NCI-H526 treated with DMSO at 0.1 percent for 48 hours (cell line): ENCODE measurements at regions not wholly inside any gene's neighbourhood (a gene's known extent, or its start where the extent isn't known, plus 50 kb on each side); places are given as distances from the start of the nearest gene placed in this dataset.
"Not testable (repeated sequence)": the region's sequence is repeated elsewhere in the genome, so short reads cannot be mapped to it uniquely, and the experiment has no call there.

Experiments used
- DNase-seq: peaks from one replicate; lab custom pipeline; 2025; lab: John Stamatoyannopoulos, UW

- no peak for DNase-seq
Observed at GRCh38 chr1:99361406-99361805, 97.1 kb downstream of the PLPPR4 start.

- no peak for DNase-seq
Observed at GRCh38 chr1:99363531-99363930, 99.2 kb downstream of the PLPPR4 start.

- DNase-seq = no peak
Observed at GRCh38 chr1:99365141-99365540, 100.8 kb downstream of the PLPPR4 start.

- no peak for DNase-seq
Observed at GRCh38 chr1:99365545-99365944, 101.3 kb downstream of the PLPPR4 start.

- no peak for DNase-seq
Observed at GRCh38 chr1:99369154-99369553, 104.9 kb downstream of the PLPPR4 start.

- no peak for DNase-seq
Observed at GRCh38 chr1:99370476-99370875, 106.2 kb downstream of the PLPPR4 start.

- no peak for DNase-seq
Observed at GRCh38 chr1:99371413-99371812, 107.1 kb downstream of the PLPPR4 start.

- no peak for DNase-seq
Observed at GRCh38 chr1:99374109-99374508, 109.8 kb downstream of the PLPPR4 start.

GRCh38 chr1:99374693-99375092, 110.4 kb downstream of the PLPPR4 start:
- DNase-seq = not testable (repeated sequence)

- DNase-seq = no peak
Observed at GRCh38 chr1:99384021-99384420, 119.7 kb downstream of the PLPPR4 start.

GRCh38 chr1:99385852-99386251, 121.6 kb downstream of the PLPPR4 start:
- DNase-seq = no peak

GRCh38 chr1:99396389-99396788, 132.1 kb downstream of the PLPPR4 start:
- no peak for DNase-seq

GRCh38 chr1:99397029-99397428, 132.7 kb downstream of the PLPPR4 start:
- no peak for DNase-seq

GRCh38 chr1:99397863-99398262, 133.6 kb downstream of the PLPPR4 start:
- no peak for DNase-seq

- DNase-seq = not testable (repeated sequence)
Observed at GRCh38 chr1:99401556-99401955, 137.3 kb downstream of the PLPPR4 start.

GRCh38 chr1:99404399-99404798, 140.1 kb downstream of the PLPPR4 start:
- DNase-seq = not testable (repeated sequence)

- not testable (repeated sequence) for DNase-seq
Observed at GRCh38 chr1:99405325-99405724, 141.0 kb downstream of the PLPPR4 start.

GRCh38 chr1:99407018-99407417, 142.7 kb downstream of the PLPPR4 start:
- DNase-seq = no peak

GRCh38 chr1:99424087-99424486, 159.8 kb downstream of the PLPPR4 start:
- no peak for DNase-seq

- no peak for DNase-seq
Observed at GRCh38 chr1:99429754-99430153, 165.5 kb downstream of the PLPPR4 start.

- no peak for DNase-seq
Observed at GRCh38 chr1:99438656-99439230, 174.5 kb downstream of the PLPPR4 start.

GRCh38 chr1:99439433-99440075, 175.3 kb downstream of the PLPPR4 start:
- DNase-seq = no peak

- no peak for DNase-seq
Observed at GRCh38 chr1:99441299-99442095, 177.2 kb downstream of the PLPPR4 start.
